Esophagus muscularis mucosa (tissue), 4 donors: ENCODE measurements at regions not wholly inside any gene's neighbourhood (a gene's known extent, or its start where the extent isn't known, plus 50 kb on each side); places are given as distances from the start of the nearest gene placed in this dataset.

Experiments
- DNase-seq: peaks from one replicate; pipeline ENCODE4 v3.0.0-alpha.2; 2017; ENCODE audit errors: extremely low spot score
- H3K27ac ChIP-seq, 4 donors: fragments of 200-600 bp; sonication (generic); replicated peaks in 1 of 4; 1 replicate in 3 of 4; 2 replicates in 1 of 4; pipeline ENCODE4 v1.5.1; 2016 to 2019; ENCODE audit warnings: mild to moderate bottlenecking in 1 of 4
- H3K27me3 ChIP-seq, 4 donors: fragments of 200-600 bp; sonication (generic); one replicate each; pipeline versions ENCODE4 v1.5.1 to v1.6.0; 2016 to 2019
- H3K36me3 ChIP-seq, 4 donors: fragments of 200-600 bp; sonication (generic); one replicate each; pipeline ENCODE4 v1.5.1; 2016 to 2019
- H3K4me1 ChIP-seq, 4 donors: fragments of 200-600 bp; sonication (generic); one replicate each; pipeline ENCODE4 v1.5.1; 2016 to 2019
- H3K4me3 ChIP-seq, 4 donors: fragments of 200-600 bp; sonication (generic); 1 replicate in 2 of 4; 2 replicates in 2 of 4; pipeline ENCODE4 v1.5.1; 2016 to 2019; ENCODE audit warnings: mild to moderate bottlenecking in 4 of 4, moderate library complexity in 1 of 4
- H3K9me3 ChIP-seq, 4 donors: fragments of 200-600 bp; sonication (generic); 1 replicate in 3 of 4; 2 replicates in 1 of 4; pipeline ENCODE4 v1.5.1; 2016 to 2019
- EP300 ChIP-seq: sonication (generic); formaldehyde crosslinking; IDR thresholded peaks from one replicate; pipeline ENCODE4 v1.6.1; 2017; ENCODE audit warnings: antibody characterized with exemption
- POLR2A ChIP-seq: fragments of 450-650 bp; IDR thresholded peaks from one replicate; pipeline ENCODE4 v1.6.1; 2017; ENCODE audit warnings: antibody characterized with exemption, moderate library complexity, mild to moderate bottlenecking, low read depth
- POLR2AphosphoS5 ChIP-seq, 2 donors: sonication (generic); formaldehyde crosslinking; IDR thresholded peaks; one replicate each; pipeline ENCODE4 v1.6.1; 2017; ENCODE audit warnings: antibody characterized with exemption in 2 of 2
- WGBS: methylation state at CpG from one replicate; pipeline ENCODE4 v1.1.5; 2018; 5-methylcytosine and 5-hydroxymethylcytosine counted together
- intact Hi-C: fragments of 100-400 bp; cut with DNase I; formaldehyde crosslinking; loops from one replicate; pipeline ENCODE4 v1.15.1; 2023
- TF ChIP-seq, protein P1 (sequence below), 3 experiments: fragments of 200-600 bp in 2 of 3; fragments of 450-650 bp in 1 of 3; sonication (generic) in 2 of 3; IDR thresholded peaks; one replicate each; pipeline ENCODE4 v1.5.1; 2017 to 2019; ENCODE audit warnings: antibody characterized with exemption in 3 of 3, mild to moderate bottlenecking in 2 of 3, moderate library complexity in 1 of 3

DNA sequence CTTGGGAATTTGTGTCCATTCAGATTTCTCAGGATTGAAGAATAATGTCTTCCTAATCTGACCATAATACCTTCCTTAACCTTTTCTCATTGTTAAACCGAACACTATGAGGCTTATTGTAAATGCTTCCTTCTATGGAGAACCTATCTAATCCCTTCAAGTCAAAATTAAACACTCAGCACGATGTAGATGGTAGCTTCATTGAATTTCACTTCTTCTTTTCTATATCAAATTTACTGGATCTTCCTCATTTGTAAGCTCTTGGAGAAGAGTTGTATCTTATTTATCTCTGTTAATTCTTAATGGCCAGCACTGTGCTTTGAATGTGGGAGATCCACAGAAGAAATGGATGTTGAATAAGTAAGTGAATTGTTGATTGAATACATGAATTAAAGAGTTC is 109.0 kb upstream of the RAPGEF2 start:
- WGBS, result 46% methylated on average over 2 of the region's 2 CpGs
- TF ChIP-seq POLR2AphosphoS5 (IDR thresholded peaks at IDR 0.05) (no peak), EP300 (no peak), POLR2A (no peak)
- TF ChIP-seq, protein P1, sequence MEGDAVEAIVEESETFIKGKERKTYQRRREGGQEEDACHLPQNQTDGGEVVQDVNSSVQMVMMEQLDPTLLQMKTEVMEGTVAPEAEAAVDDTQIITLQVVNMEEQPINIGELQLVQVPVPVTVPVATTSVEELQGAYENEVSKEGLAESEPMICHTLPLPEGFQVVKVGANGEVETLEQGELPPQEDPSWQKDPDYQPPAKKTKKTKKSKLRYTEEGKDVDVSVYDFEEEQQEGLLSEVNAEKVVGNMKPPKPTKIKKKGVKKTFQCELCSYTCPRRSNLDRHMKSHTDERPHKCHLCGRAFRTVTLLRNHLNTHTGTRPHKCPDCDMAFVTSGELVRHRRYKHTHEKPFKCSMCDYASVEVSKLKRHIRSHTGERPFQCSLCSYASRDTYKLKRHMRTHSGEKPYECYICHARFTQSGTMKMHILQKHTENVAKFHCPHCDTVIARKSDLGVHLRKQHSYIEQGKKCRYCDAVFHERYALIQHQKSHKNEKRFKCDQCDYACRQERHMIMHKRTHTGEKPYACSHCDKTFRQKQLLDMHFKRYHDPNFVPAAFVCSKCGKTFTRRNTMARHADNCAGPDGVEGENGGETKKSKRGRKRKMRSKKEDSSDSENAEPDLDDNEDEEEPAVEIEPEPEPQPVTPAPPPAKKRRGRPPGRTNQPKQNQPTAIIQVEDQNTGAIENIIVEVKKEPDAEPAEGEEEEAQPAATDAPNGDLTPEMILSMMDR (IDR thresholded peaks at IDR 0.05), result no peak
- Histone ChIP-seq H3K9me3 (no peaks in the 10 kb centered on the region), H3K4me3 (no peak overlapping the region), H3K27ac (no peak overlapping the region), H3K27me3 (no peaks in the 10 kb centered on the region), H3K4me1 (peaks cover 3 to 15% (median 10%) of the 10 kb centered on the region in 4 donors), H3K36me3 (no peaks in the 10 kb centered on the region)
- intact Hi-C loops, result no loop called here
- DNase-seq, result no peak

DNA sequence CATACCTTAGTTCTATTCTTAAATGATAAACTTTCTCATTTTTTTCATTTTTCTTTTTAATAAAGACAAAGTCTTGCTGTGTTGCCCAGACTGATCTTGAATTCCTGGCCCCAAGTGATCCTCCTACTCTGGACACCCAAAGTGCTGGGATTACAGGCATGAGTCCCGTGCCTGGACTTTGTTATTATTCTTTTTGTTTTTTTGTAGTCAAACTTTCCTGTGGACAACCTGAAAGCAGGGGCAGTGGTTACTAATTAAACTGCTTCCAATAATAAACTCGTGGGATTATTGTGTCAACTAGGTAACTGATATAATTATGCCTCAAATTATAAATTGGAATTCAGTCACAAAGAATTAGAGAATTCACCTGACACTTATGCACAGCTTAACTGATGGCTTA is 107.8 kb upstream of the RAPGEF2 start:
- 84% methylated on average over 2 of the region's 2 CpGs for WGBS
- Histone ChIP-seq H3K27me3 (no peaks in the 10 kb centered on the region), H3K4me1 (peaks cover 3 to 15% (median 10%) of the 10 kb centered on the region in 4 donors), H3K4me3 (no peak overlapping the region), H3K27ac (no peak overlapping the region), H3K9me3 (no peaks in the 10 kb centered on the region), H3K36me3 (no peaks in the 10 kb centered on the region)
- intact Hi-C loops, result no loop called here
- DNase-seq, result no peak
- TF ChIP-seq POLR2AphosphoS5 (IDR thresholded peaks at IDR 0.05), result no peak
- TF ChIP-seq, protein P1 (IDR thresholded peaks at IDR 0.05), result no peak
- TF ChIP-seq EP300, result no peak
- TF ChIP-seq POLR2A, result no peak

DNA sequence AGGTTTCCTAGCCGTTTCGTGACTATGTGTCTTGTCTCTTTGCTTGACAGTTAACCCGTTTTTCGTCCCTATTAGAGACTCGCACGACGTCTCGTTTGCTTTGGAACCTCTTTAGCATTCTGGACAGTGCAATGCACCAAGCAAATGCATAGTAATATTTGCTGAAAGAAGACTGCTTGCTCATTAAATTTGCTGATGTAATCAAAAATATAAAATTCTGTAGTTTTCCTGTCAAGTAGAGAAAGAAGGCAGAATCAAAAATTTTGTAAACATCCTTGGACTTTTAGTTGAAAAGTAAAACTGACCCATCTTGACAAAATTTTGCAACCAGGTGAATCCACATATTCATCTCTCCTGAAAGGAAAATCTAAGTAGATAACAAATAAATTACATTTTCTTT is 106.9 kb upstream of the RAPGEF2 start:
- no peaks in the 10 kb centered on the region for H3K27me3 ChIP-seq
- no peak for TF ChIP-seq POLR2A
- DNase-seq, result no peak
- no peaks in the 10 kb centered on the region for H3K36me3 ChIP-seq
- peaks cover 3 to 15% (median 10%) of the 10 kb centered on the region in 4 donors for H3K4me1 ChIP-seq
- WGBS, result 77% methylated on average over 8 of the region's 8 CpGs
- H3K9me3 ChIP-seq, result no peaks in the 10 kb centered on the region
- no peak overlapping the region for H3K4me3 ChIP-seq
- intact Hi-C loops, result no loop called here
- H3K27ac ChIP-seq, result no peak overlapping the region

DNA sequence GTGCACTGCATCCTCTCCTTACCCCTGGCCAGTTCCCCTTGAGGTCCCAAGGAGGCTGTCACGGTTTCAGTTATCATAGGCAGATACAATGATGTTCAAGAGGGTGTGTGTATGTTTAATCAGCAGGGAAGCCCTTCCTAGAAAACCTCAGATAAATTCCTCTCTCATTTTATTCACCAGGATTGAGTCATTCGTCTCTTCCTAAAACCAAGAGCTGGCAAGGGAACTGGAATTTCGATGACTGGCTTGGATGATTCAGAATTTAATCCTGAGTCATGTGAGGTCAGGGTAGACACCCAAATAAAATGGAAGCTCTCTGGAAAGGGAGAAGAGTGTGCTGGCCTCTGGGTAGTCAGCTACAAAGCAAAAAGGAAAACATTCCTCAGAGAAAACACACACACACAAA is 106.2 kb upstream of the RAPGEF2 start:
- TF ChIP-seq POLR2AphosphoS5 (IDR thresholded peaks at IDR 0.05) (peak; percentile 24 to 66), EP300 (no peak)
- intact Hi-C loops, result no loop called here
- peaks cover 3 to 15% (median 10%) of the 10 kb centered on the region in 4 donors for H3K4me1 ChIP-seq
- no peak overlapping the region for H3K4me3 ChIP-seq
- no peaks in the 10 kb centered on the region for H3K27me3 ChIP-seq
- no peaks in the 10 kb centered on the region for H3K36me3 ChIP-seq
- H3K9me3 ChIP-seq, result no peaks in the 10 kb centered on the region
- peak overlapping the region in 1 of 4 donors; percentile 28 for H3K27ac ChIP-seq
- WGBS, result 20% methylated on average over 3 of the region's 3 CpGs
- no peak for DNase-seq

DNA sequence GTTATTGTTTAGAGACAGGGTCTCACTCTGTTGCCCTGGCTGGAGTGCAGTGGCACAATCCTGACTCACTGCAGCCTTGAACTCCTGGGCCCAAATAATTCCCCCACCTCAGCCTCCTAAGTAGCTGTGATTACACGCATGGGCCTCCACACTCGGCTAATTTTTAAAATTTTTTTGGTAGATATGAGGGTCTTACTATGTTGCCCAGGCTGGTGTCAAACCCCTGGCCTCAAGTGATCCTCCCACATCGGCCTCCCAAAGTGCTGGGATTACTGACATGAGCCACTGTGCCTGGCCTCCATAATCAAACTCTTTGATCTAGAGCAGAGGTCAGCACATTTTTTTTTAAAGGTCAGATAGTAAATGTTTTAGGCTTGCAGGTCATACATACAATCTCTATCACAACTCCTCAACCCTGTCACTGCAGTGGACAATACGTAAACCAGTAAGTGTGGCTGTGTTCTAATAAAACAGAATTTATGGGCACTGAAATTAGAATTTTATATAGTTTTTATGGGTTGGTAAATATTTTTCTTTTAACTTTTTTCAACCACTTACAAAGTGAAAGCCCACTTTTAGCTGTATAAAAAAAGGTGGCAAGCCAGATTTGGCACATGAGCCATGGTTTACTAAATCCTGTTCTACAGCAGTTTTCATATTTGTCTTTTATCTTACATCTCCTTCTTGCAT is 105.1 kb upstream of the RAPGEF2 start:
- Histone ChIP-seq H3K27me3 (no peaks in the 10 kb centered on the region), H3K27ac (no peak overlapping the region), H3K9me3 (no peaks in the 10 kb centered on the region), H3K36me3 (no peaks in the 10 kb centered on the region), H3K4me1 (peaks cover 3 to 15% (median 10%) of the 10 kb centered on the region in 4 donors), H3K4me3 (no peak overlapping the region)
- no peak for TF ChIP-seq POLR2A
- TF ChIP-seq, protein P1 (IDR thresholded peaks at IDR 0.05), result no peak
- no peak for TF ChIP-seq POLR2AphosphoS5 (IDR thresholded peaks at IDR 0.05)
- TF ChIP-seq EP300, result no peak
- intact Hi-C loops, result no loop called here
- 72% methylated on average over 4 of the region's 4 CpGs for WGBS
- DNase-seq, result no peak

DNA sequence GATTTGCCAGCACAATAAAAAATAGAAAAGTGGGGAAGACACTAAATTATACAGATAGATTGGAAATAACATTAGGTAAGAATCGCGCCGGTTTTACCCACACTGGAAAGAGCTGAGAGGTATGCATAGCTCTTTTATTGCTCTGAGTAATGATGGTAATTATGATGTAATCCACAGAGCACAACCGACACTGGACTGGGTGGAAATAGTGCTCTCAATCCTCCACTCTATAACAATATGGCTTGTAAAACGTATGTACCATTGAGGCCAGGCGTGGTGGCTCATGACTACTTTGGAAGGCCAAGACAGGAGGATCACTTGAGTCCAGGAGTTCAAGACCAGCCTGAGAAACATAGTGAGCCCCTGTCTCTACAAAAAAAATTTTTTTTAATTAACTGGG is 104.3 kb upstream of the RAPGEF2 start:
- Histone ChIP-seq H3K27me3 (no peaks in the 10 kb centered on the region), H3K9me3 (no peaks in the 10 kb centered on the region), H3K4me3 (no peak overlapping the region), H3K36me3 (no peaks in the 10 kb centered on the region), H3K4me1 (peaks cover 3 to 18% (median 13%) of the 10 kb centered on the region in 4 donors), H3K27ac (no peak overlapping the region)
- DNase-seq, result no peak
- intact Hi-C loops, result no loop called here
- 89% methylated on average over 6 of the region's 6 CpGs for WGBS
- no peak for TF ChIP-seq POLR2AphosphoS5 (IDR thresholded peaks at IDR 0.05)
- no peak for TF ChIP-seq EP300
- no peak for TF ChIP-seq POLR2A
- TF ChIP-seq, protein P1 (IDR thresholded peaks at IDR 0.05), result no peak
